GM18861 (cell line): ENCODE measurements at regions not wholly inside any gene's neighbourhood (a gene's known extent, or its start where the extent isn't known, plus 50 kb on each side); places are given as distances from the start of the nearest gene placed in this dataset.

ENCODE experiments used
- ATAC-seq: cut with Tn5 transposase; IDR thresholded peaks from one replicate; pipeline ENCODE4 v1.9.1; 2021; ENCODE audit not compliant: unreplicated experiment

GRCh38 chr20:18971121-18971520 lies 157.5 kb downstream of the SCP2D1 start:
- ATAC-seq: no peak

GRCh38 chr20:18971574-18971973 lies 158.0 kb downstream of the SCP2D1 start:
- ATAC-seq: no peak

- ATAC-seq: no peak
Observed at GRCh38 chr20:18972251-18972876, 158.8 kb downstream of the SCP2D1 start.

DNA sequence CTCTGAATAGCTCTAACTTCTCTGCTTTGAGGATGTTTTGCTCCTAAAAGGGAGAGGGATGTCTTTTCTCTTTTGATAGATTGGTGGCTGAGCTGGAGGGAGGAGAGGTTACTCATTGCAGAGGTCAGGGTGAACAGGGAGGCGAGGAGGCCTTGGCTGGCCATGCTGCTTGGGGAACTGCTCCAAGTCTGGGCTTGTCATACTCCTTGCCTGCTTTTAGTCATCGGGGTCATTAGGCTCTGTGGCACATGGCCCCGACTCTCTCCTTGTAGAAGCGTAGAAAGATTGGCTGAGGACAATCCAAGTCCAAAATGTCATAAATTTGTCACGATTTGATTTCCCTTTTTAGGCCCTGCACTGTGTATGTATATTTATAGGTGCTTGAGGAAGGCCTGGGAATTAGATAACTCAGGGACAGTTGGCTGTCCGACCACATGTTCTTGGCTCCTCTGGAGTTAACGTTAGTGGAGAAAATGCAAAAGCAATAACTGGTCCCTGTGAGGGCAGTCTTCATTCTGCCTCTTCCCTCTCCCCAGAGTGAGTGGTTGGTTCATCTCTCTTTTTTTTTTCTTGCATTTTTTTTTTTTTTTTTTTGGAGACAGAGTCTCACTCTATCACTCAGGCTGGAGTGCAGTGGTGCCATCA lies 160.1 kb downstream of the SCP2D1 start:
- ATAC-seq: no peak

DNA sequence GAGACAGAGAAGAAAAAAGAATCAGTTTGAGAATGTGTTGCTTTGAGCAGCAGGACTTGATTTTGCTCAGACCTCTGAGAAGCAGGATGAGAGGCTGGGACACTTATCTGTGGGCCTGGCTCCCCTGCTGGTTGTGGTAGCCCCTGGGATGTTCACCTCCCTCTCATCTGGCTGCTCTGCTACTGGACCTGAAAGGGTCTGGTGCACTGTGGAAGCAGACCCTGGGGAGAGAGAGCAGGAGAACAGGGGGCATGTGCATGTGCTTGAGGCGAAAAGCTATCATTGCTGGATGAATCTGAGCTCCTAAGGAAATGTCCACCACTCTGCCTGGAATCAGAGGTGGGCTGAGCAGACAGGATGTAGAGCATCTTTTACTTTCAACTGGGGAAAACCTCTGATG lies 161.1 kb downstream of the SCP2D1 start:
- no peak for ATAC-seq

GRCh38 chr20:18977441-18977840 lies 163.9 kb downstream of the SCP2D1 start:
- no peak for ATAC-seq

DNA sequence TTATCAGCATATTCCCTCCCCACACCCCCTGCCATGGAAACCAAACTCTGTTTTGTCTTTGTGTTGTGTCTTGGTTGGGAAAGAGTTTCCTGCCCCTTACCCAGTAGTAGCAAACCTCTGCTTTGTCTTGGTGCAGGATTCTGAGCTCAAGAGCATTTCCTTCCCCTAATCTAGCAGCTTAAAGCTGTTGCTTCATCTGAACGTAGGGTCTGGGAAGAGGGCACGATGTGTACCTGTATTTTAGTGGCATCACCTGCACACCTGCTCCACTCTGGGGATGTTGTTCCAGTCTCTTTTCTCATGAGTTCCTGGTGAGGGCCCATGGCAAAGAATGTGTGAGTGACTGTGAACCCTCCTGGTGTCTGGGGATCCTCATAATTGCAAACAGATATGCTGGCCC lies 164.7 kb downstream of the SCP2D1 start:
- no peak for ATAC-seq

GRCh38 chr20:18979132-18979531 lies 165.5 kb downstream of the SCP2D1 start:
- no peak for ATAC-seq

GRCh38 chr20:18981962-18982539 lies 168.5 kb downstream of the SCP2D1 start:
- no peak for ATAC-seq

- no peak for ATAC-seq
Observed at GRCh38 chr20:18983796-18984195, 170.2 kb downstream of the SCP2D1 start.

GRCh38 chr20:18984238-18985200 lies 170.9 kb downstream of the SCP2D1 start:
- no peak for ATAC-seq

- no peak for ATAC-seq
Observed at GRCh38 chr20:18985551-18985950, 172.0 kb downstream of the SCP2D1 start.

DNA sequence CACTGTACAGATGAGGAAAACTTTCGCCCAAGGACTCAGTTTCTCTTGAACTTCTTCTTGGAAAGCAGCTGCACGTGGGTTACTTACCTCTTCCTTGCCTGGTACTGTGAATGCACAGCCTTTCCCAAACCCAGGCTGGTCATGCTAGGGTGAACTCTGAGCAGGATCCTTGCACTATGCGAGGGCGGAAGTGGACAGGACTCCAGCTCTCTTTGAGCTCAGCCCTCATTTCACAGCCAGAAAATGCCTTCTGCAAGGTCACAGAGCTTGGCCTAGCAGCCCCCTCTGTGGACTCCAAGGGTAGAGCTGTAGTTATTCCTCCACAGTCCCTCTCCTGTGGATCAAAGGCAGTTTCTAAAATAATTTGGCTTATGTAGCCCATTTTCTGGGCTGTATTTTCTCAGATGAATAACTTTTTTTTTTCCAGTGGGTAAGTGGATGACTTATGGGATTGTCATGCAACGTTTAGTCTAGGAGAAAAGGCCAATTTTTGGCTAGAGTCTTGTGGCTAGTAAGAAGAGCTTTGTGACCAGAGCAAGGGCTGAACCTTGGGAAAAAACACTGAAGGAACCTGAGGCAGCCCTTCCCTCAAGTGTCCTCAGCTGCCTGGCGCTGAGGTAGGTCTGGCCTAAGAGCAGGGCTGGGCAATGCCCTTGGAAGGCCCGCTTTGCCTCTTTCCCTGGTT lies 172.7 kb downstream of the SCP2D1 start:
- no peak for ATAC-seq

GRCh38 chr20:18986895-18987580 lies 173.5 kb downstream of the SCP2D1 start:
- ATAC-seq: no peak

DNA sequence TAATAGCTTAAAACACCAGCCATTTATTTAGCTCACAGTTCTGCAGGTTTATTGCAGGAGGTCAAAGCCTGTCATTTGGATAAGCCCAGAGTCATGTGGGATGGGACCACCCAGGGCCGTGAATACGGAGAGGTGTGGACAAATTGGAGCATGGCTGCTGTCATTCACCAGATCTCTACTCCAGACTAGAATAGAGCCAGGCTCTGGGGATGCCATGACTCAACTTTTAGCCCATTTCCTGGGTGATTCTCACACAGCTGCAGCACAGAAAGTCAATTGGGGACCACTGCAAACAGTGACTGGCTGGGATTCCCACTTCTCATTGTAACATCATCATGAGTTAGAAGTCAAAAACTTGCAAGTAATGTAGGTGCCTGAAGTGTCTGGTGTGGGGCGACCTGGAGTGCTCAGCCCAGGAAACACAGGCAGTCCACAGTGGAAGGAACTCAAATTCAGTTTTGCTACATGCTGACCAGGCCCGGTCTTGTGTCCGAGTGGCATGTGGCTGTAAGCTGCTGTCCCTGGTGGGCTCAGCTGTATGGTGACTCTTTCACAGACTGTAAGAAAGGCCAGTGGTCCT lies 174.3 kb downstream of the SCP2D1 start:
- no peak for ATAC-seq

DNA sequence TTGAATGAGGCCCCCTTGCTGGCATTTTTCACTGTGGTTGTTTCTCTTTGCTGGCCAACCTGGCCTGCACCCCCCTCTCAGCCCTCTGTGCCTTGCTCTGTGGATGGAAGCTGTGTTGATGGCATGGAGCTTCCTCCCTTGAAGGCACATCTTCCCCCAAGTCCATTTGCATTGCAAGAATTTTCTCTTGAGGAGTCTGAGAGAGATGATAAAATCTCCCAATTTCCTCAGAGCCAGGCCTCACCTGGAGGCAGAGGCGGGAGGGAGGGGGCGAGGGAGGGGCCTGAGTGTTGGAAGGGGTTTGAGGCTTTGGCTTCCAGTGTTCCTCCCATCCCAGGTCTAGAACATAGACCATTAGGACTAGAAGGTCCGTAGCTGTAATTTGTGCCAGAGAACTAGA lies 175.1 kb downstream of the SCP2D1 start:
- ATAC-seq: no peak

GRCh38 chr20:18989736-18990474 lies 176.3 kb downstream of the SCP2D1 start:
- no peak for ATAC-seq

- no peak for ATAC-seq
Observed at GRCh38 chr20:18991012-18991411, 177.4 kb downstream of the SCP2D1 start.

DNA sequence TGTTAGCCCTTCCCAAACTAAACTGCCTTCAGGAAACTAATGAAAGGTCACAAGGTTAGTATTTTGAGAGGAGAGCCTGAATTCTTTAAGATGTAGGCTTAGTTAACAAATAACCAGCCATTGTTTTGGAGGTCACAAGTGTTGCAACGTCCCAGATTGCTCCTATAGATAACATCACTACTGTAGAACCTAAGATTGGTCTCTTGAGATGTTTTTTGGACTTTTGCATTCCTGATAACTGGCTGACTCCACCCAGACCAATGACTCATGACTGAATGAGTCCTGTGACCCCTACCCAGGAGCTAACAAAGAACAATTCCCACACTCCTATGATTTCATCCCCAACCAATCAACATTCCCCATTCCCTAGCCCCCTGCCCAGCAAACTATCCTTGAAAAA lies 178.8 kb downstream of the SCP2D1 start:
- ATAC-seq: no peak
